HG03139 (cell line): ENCODE measurements at regions not wholly inside any gene's neighbourhood (a gene's known extent, or its start where the extent isn't known, plus 50 kb on each side); places are given as distances from the start of the nearest gene placed in this dataset.

Source experiments
- ATAC-seq: cut with Tn5 transposase; IDR thresholded peaks from one replicate; pipeline ENCODE4 v1.9.1; 2021; ENCODE audit not compliant: unreplicated experiment

GRCh38 chr15:95866711-95867440 lies 463.6 kb upstream of the NR2F2 start:
- no peak for ATAC-seq

- ATAC-seq: no peak
Measured at GRCh38 chr15:95868450-95868849, 462.1 kb upstream of the NR2F2 start.

DNA sequence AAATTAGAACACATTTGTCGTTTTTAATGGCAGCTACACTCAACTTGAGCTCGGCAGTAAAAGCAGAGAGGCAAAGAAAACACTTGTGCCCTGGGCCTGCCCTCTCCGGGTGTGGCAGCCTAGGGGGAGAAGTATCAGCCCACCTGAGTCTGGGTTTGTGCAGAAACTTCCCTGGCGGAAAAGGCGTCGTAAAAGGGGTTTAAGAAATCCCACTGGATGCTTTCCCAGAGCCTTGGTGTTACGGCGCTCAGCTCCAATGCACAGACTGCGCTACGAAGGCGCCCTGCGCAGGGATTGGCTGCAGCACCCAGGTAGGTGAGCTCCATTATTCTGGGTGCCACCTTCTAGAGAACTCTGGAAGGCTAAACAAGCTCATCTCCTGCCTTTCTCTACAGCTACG lies 461.5 kb upstream of the NR2F2 start:
- ATAC-seq: no peak

- no peak for ATAC-seq
Measured at GRCh38 chr15:95869920-95870319, 460.6 kb upstream of the NR2F2 start.

DNA sequence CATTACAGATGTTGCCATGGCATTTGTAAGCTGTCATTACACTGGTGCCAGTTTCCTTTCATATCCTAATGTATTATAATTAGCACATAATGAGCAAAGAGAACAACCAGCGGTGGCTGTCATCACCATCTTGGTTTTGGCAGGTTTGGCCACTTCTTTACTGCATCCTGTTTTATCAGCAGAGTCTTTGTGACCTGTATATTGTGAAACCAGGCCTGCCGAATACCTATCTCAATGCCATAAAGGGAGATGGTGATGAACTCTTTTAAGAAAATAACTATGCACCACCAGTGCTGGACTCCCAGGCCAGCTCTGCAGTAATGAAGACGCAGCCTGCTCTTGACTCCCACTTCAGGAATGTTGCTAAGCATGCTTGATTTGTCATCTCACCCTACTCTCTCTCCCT lies 458.1 kb upstream of the NR2F2 start:
- ATAC-seq: no peak

- ATAC-seq: no peak
Measured at GRCh38 chr15:95874637-95875036, 455.9 kb upstream of the NR2F2 start.

DNA sequence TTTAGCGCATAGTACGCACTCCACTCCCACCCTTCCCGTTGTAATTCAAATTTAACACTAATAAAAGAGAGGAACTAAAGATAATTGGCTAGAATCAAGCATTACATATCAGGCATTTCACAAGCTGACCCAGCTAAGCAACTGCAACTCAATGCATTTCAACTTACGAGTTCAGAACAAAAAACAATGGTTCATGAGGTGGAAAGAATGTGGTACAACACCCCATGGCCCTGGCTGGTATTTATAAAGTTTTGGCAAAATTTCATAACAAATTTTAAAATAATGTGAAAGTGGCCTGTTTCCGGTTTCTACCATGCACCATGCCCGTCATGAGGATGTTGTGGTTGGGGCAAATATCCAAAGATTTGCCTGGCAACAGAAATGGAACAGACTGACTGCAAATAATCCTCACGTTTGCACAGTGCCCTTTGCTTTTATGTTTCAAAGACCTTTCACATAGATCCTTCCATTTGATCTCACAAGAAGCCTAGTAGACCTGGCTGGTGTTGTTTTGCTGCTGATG lies 455.3 kb upstream of the NR2F2 start:
- no peak for ATAC-seq

DNA sequence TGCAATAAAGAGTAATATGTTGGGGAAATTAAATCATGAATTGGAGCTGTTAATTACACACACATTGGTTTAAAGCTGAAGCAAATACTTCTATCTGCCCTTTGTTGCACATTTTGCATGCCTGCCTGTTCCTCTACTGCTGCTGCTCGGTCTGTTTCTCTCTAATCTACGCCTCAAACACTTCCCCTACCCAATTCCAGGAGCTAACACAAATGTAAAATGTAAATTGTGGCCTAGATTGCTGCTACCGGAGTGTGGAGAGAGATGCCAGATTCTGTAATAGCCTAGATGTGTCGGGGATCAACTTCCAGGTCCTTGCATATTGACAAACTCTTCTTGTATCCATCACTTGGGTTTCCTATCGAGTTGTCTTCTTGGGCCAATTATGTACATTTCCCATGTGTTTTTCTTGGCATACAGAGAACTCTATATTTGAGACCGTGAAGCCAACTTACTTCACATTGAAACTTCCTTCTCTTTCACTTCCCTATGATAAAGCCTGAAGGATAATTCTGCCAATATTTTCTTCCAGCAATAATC lies 450.4 kb upstream of the NR2F2 start:
- ATAC-seq: no peak

DNA sequence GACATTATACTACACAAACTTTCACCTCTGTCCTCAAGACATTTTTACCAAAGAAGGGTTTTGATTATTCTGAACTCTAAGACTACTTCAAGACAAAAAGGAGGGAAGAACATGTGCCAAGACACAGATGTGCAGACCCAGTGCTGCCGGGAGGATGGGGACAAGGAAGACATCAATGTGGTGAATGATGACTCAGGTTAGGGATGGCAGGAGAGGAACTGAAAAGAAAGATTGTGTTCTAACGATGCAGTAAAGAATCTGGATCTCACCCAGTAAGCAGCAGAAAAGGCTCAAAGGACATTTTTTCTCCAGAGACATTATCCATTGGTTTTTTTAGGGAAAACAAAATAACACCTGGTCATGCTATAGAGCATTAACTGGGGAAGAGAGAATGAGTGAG lies 449.9 kb upstream of the NR2F2 start:
- ATAC-seq: no peak

DNA sequence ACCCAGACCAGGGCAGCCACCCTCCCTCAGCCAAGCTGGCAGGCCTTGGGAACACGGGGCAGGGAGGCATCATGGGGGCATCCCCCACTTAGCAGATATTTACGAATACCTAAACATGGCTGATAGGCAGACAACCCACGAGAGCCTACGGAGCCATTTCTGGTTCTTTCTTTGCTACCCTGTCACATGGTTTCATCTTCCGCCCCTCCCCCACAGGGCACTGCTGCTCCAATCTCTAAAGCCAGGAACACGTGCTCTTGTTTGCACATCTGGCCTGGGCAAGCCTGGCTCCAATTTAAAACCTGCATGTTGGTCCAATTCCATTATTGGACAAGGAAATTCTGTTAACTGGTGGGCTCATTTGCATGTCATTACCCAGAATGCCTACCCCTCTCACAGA lies 447.4 kb upstream of the NR2F2 start:
- no peak for ATAC-seq

GRCh38 chr15:95884276-95884675 lies 446.2 kb upstream of the NR2F2 start:
- no peak for ATAC-seq

- no peak for ATAC-seq
Measured at GRCh38 chr15:95887666-95888390, 442.7 kb upstream of the NR2F2 start.

DNA sequence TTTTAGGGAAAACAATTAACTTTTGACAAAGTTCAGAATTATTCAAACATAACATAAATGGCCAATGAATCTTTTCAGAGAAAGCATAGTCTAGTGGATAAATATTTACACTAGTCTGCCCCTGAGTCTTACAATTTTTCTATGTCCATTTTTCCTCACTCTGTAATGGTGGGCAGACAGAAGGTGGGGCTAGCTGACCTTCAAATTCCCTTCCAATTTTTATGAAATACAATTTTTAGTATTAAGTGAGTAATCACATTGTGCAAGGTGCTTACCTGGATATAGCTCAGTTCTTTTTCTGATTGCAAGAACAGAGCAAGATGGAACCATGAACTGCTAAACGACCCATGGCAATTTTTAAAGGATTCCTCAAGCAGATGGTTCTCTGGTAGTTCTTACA lies 441.7 kb upstream of the NR2F2 start:
- ATAC-seq: no peak

- no peak for ATAC-seq
Measured at GRCh38 chr15:95894407-95894956, 436.0 kb upstream of the NR2F2 start.

DNA sequence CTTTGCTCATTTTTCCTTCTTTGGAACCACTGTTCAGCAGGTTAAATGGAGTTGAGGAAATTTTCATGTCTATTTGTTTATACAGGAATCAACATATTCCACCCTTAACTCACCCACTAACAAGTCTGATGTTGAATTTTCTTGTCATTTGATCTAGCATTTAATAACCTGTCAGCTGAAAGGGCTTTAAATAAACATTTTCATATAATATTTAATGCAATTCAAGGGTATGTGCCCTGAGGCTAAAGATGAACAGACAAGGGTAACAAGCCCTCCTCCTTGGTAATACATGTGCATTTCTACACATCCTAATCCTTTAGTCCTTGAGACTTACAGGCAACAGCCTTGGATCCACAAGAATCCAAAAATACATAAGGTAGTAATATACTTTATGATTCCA lies 435.0 kb upstream of the NR2F2 start:
- no peak for ATAC-seq

- ATAC-seq: no peak
Measured at GRCh38 chr15:95897651-95898050, 432.8 kb upstream of the NR2F2 start.

DNA sequence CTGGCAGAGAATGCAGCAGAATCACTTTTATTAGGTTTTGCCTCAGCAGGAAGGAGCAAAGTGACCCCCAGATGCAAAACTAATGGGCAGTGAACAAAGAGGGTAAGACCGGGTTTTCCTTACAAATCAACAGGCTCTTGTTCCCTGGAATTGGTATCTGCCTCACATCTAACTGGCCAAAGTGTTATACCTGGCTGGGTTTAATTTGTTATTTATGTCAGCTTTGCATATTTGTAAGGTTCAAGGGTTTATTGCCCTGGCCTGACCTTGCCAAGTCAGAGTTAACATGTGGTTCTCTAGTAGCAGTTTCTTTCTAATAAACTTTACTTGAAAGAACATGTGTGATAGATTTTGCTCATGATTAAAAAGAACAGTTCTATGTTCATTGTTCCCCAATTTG lies 431.7 kb upstream of the NR2F2 start:
- ATAC-seq: no peak

DNA sequence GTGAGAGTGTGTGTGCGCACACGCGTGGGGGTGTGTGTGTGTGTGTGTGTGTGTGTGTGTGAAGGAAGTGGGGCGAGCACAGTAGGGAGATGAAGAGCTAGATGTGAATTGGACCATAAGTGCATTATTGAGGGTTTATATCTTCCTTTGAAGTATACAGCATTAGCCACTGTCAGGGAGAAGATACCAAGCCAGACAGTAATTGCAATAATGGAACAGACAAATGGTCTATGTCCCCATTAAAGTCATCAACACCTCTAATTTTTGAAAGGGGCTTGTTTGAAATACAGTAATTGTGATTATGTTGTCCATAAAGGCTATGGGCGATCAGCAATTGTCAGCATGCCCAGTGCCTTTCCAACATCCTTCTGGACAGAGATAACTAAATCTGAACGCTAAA lies 429.2 kb upstream of the NR2F2 start:
- no peak for ATAC-seq

- ATAC-seq: no peak
Measured at GRCh38 chr15:95902606-95903005, 427.9 kb upstream of the NR2F2 start.

- ATAC-seq: no peak
Measured at GRCh38 chr15:95903352-95903751, 427.1 kb upstream of the NR2F2 start.

- no peak for ATAC-seq
Measured at GRCh38 chr15:95910643-95911212, 419.8 kb upstream of the NR2F2 start.
